Endothelial cell of umbilical vein (primary cell): ENCODE measurements at regions not wholly inside any gene's neighbourhood (a gene's known extent, or its start where the extent isn't known, plus 50 kb on each side); places are given as distances from the start of the nearest gene placed in this dataset.

ENCODE experiments used
- CTCF ChIP-seq, 2 donors: IDR thresholded peaks; 1 replicate in 1 of 2; 2 replicates in 1 of 2; pipeline ENCODE4 v1.5.1; 2011; ENCODE audit warnings: low read length in 2 of 2, mild to moderate bottlenecking in 2 of 2, moderate library complexity in 2 of 2, control low read depth in 1 of 2, inconsistent platforms in 1 of 2, low read depth in 1 of 2; ENCODE audit not compliant: insufficient read depth in 1 of 2; ENCODE audit errors: extremely low read depth in 1 of 2
- EZH2 ChIP-seq: IDR thresholded peaks from 2 replicates; pipeline ENCODE4 v1.6.1; 2012; ENCODE audit warnings: borderline replicate concordance, low read depth, mild to moderate bottlenecking, moderate library complexity, low read length, inconsistent platforms; ENCODE audit not compliant: severe bottlenecking
- POLR2AphosphoS5 ChIP-seq: IDR thresholded peaks from 2 replicates; pipeline ENCODE4 v1.6.1; 2012; ENCODE audit warnings: low read depth, mild to moderate bottlenecking, control low read depth, low read length, moderate library complexity; ENCODE audit not compliant: insufficient read depth

- no peak for TF ChIP-seq CTCF (IDR thresholded peaks at IDR 0.05; ENCODE audit: extremely low read depth in 1 of 2, insufficient read depth in 1 of 2, low read depth in 1 of 2, low read length in 2 of 2)
- TF ChIP-seq POLR2AphosphoS5, result no peak
- TF ChIP-seq EZH2, result no peak
Observed at GRCh38 chr5:97726106-97726505, 543.1 kb upstream of the RIOK2 start.
